ENCODE measurements at regions not wholly inside any gene's neighbourhood (a gene's known extent, or its start where the extent isn't known, plus 50 kb on each side); places are given as distances from the start of the nearest gene placed in this dataset.

DNA sequence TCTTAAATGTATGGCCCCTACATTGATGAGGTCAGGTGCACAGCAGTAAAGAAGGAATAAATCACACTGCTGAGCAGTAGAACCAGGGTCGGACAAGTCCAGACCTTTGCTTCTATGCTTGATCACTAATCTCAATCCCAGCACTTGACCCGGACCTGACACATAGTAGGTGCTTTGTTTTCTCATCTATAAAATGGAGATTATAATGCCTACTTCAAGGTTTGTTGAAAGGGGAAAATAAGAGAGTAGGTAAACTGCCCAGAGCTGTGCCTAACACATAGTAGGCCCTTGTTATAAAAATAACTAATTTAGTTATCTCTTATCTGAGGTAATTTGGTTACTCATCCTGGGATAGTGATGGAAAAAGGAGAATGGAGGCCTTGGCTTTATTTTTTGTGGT, 125.0 kb downstream of the RXFP2 start:
- TF ChIP-seq, protein P1, sequence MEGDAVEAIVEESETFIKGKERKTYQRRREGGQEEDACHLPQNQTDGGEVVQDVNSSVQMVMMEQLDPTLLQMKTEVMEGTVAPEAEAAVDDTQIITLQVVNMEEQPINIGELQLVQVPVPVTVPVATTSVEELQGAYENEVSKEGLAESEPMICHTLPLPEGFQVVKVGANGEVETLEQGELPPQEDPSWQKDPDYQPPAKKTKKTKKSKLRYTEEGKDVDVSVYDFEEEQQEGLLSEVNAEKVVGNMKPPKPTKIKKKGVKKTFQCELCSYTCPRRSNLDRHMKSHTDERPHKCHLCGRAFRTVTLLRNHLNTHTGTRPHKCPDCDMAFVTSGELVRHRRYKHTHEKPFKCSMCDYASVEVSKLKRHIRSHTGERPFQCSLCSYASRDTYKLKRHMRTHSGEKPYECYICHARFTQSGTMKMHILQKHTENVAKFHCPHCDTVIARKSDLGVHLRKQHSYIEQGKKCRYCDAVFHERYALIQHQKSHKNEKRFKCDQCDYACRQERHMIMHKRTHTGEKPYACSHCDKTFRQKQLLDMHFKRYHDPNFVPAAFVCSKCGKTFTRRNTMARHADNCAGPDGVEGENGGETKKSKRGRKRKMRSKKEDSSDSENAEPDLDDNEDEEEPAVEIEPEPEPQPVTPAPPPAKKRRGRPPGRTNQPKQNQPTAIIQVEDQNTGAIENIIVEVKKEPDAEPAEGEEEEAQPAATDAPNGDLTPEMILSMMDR (IDR thresholded peaks at IDR 0.05; ENCODE audit: low read depth, low read length), result no peak
- TF ChIP-seq POLR2A (IDR thresholded peaks at IDR 0.05; ENCODE audit: extremely low read depth, insufficient read length), result no peak
- TF ChIP-seq, protein P2, sequence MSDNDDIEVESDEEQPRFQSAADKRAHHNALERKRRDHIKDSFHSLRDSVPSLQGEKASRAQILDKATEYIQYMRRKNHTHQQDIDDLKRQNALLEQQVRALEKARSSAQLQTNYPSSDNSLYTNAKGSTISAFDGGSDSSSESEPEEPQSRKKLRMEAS (IDR thresholded peaks at IDR 0.05; ENCODE audit: low read depth, low read length), result no peak

Measured in NB4 (cell line).